ENCODE measurements at regions not wholly inside any gene's neighbourhood (a gene's known extent, or its start where the extent isn't known, plus 50 kb on each side); places are given as distances from the start of the nearest gene placed in this dataset.
"Not testable (repeated sequence)": the region's sequence is repeated elsewhere in the genome, so short reads cannot be mapped to it uniquely, and the experiment has no call there.

DNA sequence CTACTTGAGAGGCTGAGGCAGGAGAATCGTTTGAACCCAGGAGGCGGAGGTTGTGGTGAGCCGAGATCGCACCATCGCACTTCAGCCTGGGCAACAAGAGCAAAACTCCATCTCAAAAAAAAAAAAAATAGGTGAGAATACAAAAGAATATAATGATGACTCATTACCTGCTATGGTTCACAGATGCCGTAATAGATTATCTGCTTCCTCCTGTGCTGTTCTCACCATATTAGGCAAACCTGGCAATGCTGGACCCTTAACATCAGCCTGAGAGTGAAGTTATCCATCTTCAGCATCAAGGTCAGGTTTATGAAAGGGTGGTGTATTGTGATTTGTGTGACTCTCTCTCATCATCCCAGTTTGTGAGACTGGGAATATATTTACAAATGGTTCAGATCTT is 271.3 kb upstream of the CPHXL start:
- DNase-seq (ENCODE audit: low read depth) = no peak

DNA sequence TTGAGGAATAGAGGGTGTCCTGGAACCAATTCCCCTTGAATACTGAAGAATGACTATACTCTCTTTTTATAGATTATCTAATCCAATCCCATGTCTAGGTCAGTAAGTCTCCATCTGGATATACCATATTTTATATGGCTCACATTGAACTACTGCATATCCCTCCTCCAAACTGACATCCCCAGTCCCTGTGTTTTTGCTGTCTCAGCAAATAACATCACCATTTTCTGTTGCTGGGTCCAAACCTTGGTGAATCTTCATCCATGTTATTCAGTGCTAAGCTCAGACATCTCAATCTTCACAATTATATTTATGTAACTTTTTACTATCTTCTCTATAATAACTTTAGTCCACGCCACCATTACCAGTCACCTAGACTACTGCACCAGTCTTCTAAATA is 269.6 kb upstream of the CNTNAP4 start:
- no peak for DNase-seq (ENCODE audit: low read depth)

DNA sequence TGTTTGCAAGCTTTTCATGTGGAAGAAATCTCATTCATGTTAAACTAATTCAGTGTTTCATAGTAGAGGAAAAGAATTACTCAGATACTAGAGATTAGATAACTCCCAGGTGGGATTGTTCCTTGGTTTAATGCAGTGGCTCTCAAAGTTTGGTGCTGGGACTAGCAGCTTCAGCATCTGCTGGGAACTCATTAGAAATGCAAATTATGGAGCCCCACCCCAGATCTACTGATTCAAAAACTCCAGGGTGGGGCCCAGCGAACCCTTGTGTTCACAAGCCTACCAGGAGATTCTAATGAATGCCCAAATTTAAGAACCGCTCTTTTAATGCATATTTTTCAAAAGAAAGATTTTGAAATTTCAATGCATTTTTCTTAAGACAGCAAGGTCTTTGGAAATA is 253.4 kb upstream of the CNTNAP4 start:
- no peak for DNase-seq (ENCODE audit: low read depth)

DNA sequence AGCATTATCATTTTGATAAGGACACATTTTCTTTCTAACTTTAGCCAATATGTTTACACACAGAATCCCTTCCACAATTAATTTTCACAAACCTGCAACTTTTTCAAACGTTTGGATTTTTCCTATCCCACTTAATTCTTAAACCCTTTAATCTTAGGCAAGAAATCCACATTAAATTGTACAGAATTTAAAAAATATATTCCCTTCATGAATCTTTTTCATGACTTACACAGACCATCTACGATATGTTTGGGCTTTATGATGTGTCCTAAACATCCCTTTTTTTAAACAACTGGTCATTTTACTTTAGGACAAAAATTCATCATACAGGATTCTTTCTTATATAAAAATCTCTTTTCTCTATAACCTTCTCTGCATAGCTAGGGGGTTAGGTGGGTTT is 241.5 kb upstream of the CNTNAP4 start:
- DNase-seq (ENCODE audit: low read depth) = no peak

DNA sequence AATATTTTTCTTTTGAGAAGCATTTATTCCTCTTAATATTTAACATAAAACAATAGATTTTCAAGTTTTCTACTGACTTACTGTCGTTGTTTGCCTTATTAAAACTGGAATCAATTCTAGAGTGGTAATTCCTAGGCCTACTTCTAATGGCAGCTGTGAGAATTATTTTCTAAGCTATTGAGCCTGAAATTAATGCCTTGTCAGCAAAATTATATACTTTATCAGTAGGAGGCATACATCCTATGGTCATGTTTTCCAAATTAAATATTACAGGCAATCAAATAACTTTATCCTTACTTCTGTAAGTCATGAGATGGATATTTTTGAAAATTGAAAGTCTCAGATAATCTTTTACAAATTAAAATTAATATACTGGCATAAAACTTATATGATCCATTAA is 239.1 kb upstream of the CNTNAP4 start:
- no peak for DNase-seq (ENCODE audit: low read depth)

DNA sequence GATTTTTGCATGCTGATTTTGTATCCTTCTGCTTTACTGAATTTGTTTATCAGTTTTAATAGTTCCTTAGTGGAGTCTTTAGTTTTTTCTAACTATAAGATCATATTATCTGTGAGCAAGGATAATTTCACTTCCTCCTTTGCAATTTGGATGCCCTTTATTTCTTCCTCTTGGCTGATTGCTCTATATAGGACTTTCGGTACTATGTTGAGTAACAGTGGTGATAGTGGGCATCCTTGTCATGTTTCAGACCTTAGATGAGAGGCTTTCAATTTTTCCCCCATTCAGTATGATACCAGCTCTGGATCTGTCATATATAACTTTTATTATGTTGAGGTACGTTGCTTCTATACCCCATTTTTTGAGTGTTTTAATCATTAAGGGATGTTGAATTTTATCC is 224.5 kb upstream of the CNTNAP4 start:
- DNase-seq (ENCODE audit: low read depth) = no peak

DNA sequence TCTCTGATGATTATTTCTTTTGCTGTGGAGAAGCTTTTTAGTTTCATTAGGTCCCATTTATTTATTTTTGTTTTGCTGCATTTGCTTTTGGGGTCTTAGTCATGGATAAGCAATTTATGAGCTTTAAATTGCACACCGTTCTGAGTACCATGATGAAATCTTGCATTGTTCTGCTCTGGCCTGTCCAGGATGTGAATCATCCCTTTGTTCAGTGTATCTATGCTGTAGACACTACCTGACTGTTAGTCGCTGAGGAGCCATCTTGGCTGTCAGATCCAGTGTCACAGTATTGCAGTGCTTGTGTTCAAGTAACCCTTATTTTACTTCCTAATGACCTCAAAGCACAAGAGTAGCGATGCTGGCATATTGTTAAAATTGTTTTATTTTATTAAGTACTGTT is 218.0 kb upstream of the CNTNAP4 start:
- DNase-seq (ENCODE audit: low read depth) = no peak

DNA sequence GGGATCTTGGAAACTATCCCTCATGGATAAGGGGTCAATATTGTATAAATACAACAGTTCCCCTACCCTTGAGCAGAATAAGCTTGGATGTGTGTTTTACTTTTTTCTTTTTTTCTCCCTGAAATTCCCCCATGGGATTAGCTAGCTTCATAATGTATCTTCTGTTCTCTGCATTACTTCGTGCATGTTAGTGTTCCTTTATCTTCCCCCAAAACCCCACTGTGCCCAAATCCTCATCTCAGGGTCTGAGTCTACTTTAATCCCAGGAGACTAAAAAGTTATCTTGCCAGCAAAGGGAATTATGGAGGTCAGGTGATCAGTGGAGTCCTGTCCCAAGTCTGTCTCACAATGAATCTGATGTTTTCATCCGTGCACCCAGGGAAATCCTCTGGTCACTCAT is 217.5 kb upstream of the CNTNAP4 start:
- no peak for DNase-seq (ENCODE audit: low read depth)

DNA sequence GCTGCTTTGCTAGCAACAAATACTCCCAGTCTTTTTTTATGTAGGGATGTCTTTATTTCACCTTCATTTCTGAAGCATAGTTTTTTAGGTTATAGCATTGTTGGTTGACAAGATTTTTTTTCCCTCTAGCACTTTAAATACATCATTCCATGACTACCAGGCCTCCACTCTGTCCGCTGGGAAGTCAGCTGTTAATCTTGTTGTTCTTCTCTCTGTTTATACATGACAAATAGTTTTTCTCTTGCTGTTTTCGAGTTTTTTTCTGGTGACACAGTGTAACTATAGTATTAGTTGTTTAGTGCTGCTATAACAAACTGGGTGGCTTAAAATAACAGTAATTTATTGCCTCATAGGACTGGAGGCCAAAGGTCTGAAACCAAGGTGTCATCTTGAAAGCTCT is 205.5 kb upstream of the CNTNAP4 start:
- no peak for DNase-seq (ENCODE audit: low read depth)

DNA sequence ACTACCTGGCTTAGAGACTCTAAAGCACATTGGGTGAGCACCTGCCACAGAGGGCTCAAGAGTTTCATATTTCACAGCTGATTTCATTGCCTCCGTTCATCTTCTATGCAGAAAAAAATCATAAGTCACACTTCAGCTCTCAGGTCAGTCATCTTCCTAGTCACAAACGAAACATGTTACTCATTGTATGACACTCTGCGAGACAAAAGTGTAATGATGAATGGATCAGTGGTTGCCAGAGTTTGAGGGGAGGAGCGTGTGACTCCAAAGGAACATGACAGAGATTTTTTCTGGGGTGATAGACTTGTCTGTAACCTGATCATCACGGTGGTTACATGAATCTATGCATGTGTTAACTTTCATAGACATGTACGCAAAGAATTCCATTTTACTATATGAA is 195.2 kb upstream of the CNTNAP4 start:
- DNase-seq (ENCODE audit: low read depth) = no peak

DNA sequence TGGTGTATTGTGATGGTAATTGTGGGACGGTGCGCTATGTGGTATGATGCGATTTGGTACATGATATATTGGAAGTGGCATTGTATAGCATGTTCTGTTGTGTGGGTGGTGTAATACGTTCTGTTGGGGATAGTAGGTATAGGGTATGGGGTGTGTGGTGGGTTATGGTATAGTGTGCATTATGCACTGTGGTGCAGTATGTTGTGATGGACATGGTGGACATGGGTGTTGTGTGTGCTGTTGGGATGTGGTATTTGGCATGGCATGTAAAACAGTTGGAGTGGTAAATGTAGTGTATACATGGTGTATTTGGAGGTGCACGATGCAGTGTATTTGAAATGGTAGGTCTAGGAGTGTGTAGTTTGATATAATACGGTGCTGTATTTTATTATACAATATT is 170.6 kb upstream of the CNTNAP4 start:
- DNase-seq (ENCODE audit: low read depth) = no peak

DNA sequence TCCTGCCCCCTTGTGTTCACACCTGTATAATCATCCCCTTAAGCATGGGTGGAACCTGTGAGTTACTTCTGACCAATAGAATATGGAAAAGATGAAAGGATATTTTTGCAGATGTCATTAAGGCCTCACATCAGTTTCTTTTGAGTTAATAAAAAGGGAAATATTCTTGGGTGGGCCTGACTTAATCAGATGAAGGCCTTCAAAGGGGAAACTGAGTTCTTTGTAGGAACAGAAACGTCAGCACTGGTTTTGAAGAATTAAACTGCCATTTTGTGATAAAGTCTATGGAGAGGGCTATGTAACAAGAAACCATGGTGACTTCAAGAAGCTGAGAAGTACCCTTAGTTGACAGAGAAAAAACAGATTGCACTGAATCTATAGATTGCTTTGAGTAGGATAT is 168.7 kb upstream of the CNTNAP4 start:
- DNase-seq (ENCODE audit: low read depth) = no peak

DNA sequence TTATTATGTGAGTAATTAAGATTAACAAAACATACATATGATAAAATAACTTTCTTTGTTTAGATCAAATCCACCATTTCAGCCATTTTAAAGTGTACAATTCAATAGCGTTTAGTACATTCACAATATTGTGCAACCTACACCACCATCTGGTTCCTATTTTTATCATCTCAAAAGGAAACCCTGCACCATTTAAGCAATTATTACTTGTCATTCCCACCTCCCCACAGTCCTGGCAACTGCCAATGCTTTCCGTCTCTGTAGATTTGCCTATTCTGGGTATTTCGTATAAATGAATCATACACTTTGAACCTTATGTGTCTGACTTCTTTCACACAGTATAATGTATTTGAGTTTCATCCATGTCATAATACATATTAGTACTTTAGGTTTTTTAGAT is 162.5 kb upstream of the CNTNAP4 start:
- no peak for DNase-seq (ENCODE audit: low read depth)

DNA sequence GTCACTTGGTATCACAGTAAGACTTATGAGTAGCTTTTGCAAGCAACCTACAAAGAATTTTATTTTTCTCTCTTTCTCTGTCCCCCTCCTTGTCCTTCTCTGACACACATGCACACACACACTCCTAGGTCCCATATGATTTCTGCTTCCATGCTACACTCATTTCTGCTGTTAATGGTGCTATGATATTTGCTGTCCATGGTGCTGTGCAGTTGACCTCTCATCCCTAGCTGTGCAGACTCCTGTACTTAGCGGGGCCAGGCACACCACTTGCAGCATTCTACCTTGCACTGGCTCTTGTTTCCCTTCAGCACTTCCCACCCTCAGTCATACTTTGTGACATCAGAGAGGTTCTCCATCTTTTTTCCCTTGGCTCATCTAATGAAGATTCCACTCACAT is 158.9 kb upstream of the CNTNAP4 start:
- no peak for DNase-seq (ENCODE audit: low read depth)

DNA sequence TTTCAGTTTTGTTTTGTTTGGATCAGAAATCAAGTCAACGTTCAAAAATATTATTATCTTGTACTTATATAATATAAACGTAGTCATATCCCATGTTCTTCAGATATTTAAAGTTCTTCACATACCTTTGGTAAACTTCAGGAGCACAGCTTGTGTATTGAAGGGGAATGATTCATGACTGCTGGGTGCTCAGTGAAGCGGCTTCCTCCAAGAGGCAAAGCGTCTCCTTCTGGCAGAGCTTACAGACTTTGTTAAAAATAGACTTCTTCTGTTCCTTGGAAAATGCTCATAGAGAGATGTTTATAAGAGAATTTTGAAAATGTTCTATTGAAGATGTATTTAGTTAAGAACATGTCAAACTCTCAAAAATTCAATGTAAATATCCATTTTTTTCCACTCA is 155.6 kb upstream of the CNTNAP4 start:
- peak; percentile 6 for DNase-seq (ENCODE audit: low read depth)

DNA sequence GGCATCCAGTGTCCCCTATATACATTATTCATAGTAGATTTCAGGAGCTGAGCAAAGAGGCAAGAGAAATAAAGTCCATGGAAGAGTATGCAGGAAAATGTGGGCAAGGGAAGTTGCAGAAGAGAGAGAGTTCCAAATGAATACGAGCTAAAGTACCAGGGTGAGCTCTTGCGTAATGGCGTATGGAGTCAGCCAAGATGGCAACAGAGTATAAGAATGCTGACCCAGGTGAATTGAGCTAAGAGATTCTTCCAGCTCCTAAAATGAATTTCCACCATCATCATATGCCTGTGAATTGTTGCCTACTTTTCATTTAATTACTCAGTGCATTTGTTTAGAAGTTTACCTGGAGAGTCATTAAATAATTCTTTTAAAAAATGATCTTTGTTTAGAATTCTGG is 153.2 kb upstream of the CNTNAP4 start:
- no peak for DNase-seq (ENCODE audit: low read depth)

DNA sequence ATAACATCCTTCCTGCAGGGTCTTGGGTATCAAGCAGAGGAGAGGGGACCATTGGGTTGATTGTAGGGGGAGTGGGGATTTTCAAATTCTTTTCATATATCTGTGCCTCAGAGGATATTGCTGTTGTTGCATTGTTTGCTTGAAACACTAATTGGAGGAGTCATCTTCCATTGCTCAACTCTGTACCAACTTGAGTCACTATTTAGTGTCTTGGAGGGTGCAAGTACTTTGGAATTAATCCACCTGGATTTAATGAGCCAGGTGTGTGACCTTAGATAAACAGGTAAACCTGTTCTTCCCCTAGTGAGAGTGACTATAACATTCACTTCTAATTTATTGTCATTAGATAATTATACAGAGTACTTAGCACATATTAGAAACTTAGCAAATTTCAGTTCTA is 151.3 kb upstream of the CNTNAP4 start:
- no peak for DNase-seq (ENCODE audit: low read depth)

DNA sequence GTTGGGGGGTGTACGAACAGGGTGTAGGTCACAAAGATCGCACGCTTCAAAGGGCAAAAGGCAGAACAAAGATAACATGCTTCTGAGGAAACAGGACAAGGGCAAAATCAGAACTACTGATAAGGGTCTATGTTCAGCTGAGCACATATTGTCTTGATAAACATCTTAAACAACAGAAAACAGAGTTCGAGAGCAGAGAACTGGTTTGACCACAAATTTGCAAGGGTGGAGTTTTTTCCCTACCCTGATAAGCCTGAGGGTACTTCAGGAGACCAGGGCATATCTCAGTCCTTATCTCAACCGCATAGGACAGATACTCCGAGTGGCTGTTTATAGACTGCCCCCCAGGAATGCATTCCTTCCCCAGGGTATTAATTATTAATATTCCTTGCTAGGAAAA is 139.1 kb upstream of the CNTNAP4 start:
- not testable (repeated sequence) for DNase-seq (ENCODE audit: low read depth)

DNA sequence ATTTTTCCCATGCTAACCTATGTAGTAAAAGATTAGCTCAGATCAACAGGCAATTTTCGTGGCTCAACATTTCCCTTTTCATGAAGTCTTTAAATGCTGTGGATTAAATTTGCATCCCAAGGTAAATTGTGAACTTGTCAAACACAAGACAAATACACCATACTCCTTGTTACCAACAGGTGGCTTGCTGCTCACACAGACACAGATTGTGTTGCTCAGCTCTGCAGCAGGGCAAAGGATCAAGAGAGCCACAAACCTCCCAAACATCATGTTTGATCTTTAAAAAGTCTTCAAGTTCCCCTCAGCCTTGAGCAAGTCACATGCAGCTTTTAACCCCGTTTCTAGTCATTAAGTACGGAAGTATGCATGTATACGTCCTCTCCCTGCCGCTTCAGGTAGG is 119.6 kb upstream of the CNTNAP4 start:
- DNase-seq (ENCODE audit: low read depth) = no peak

DNA sequence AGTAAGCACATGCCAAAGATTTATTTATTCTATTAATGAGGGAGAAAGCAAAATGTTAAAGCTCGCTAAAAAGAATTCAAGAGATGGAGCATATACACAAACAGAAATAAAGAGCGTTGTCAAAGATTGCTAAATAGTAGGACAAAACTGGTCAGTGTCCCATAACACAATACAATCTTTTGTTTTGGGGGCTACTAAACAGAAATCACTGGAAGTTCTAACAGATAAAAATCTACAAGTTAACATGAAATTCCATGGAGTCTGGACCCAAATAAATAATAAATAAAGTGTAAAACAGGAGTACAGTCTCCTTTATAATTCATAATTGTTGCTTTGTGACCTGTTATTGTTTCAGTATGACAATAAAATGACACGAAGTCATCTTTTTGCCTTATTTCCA is 115.2 kb upstream of the CNTNAP4 start:
- DNase-seq (ENCODE audit: low read depth) = no peak

DNA sequence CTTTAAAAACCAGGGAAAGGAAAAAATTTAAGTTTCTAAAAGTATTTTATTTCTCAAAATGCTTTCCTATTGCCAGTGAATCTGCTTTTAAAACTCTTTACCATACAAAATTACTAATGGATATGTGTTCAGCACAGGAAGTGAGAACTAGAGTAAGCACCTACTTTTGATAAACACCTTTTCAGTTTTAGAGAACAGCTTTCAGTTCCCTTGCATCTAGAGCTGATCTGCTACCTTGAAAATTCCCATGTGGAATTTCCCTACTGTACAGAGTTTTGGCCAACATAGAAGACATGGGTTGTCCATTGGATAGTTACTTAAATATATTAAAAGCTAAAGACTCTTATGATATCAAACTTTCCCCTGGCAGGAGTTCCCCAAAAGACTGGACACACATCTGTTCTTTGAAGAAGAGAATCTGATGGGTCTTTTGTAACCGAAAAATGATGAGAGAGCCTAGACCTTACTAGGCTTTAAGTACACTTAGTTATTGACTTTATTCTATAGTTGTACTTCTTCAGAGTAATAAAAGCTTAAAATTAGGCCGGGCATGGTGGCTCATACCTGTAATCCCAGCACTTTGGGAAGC is 112.1 kb upstream of the CNTNAP4 start:
- no peak for DNase-seq (ENCODE audit: low read depth)

DNA sequence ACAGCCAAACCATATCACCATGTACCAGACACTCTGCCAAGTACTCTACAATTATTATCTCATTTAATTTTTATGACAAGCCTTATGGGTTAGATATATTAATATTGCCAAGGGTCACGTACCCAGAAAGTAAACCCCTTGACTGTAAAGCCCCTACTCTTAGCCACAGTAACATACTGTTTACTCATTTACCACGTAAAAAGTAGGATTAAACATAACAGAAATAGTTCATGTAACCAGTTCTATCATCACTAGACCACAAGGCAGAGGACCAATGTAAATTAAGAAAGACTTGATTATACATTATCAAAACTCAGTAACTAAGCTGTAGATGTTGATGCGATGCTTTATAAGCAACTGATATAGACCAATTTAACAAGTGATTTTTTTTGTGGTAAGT is 101.5 kb upstream of the CNTNAP4 start:
- no peak for DNase-seq (ENCODE audit: low read depth)

DNA sequence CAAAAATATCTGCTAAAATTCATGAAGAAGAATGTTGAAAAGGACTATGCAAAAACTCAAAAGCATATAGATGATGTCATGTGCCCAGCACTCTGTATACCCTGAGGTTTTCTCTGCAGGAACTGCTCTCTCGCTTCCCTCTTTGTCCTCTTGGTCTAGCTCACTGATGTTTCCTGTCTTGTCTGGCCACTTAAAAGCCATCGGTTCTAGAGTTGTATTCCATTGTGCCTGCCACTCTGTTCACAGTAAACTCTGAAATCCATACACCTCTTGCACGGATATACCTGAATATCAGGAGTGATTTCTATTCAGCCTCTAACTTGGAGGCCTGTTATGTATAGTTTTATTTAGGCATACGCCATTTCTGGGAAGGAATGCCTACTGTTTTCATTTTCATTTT is 101.0 kb upstream of the CNTNAP4 start:
- DNase-seq (ENCODE audit: low read depth) = no peak

DNA sequence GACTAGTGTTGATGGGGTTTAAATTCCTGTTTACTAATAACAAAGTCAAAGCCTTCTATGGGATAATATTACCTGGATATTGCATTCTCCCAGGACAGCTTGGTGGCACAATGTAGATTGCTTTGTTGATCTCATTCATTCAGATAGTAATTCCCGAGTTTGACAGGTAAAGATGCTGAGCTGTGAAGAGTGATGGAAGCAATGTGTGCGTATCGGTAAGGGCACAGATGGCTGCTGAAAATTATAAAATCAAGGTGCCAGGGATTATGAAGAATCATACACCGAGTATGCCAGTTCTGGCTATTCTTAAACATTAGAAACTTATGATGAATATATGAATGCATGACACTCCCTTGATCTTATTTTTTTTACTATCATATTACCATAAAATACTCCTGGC is 100.6 kb upstream of the CNTNAP4 start:
- DNase-seq (ENCODE audit: low read depth) = no peak

DNA sequence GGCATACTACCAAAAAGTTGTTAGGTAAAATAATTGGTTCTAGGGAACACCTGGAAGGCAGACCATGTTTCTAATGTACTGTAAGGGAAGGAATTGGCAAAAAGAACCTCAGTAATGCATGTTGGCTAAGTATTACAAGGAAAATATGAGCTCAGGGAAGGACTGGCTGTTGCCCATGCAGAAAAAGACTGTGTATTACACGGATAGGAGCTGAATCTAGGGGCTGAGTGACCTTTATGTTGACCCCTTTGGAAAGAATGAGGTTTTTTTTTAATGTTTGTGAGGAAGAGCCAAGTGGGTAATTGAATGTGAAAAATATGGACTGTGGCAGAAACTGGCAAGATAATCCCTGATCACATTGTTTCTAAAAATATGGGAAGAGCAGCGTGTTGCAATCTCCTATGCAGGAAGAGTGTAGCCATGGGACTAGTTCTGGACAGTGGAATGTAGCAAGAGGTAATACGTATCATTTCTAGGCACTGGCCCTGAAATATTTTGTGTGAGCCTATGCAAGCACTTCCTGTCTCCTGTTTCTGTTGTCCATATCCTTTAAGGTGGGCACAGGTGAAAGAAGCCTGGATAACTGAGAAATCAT is 95.1 kb upstream of the CNTNAP4 start:
- no peak for DNase-seq (ENCODE audit: low read depth)

All from non-pigmented ciliary epithelial cell (primary cell).